Small intestine (tissue), 7 donors: ENCODE measurements at regions not wholly inside any gene's neighbourhood (a gene's known extent, or its start where the extent isn't known, plus 50 kb on each side); places are given as distances from the start of the nearest gene placed in this dataset.

Source experiments
- DNase-seq, 2 donors: peaks; one replicate each; pipeline versions ENCODE4 v3.0.0 to v3.0.0-alpha.2; 2013
- FAIRE-seq: peaks from 2 replicates; lab custom pipeline; 2012; peaks lifted over from hg19 to GRCh38; lab: Jason Lieb, UNC
- H3K27ac ChIP-seq, 3 donors: one replicate each; pipeline ENCODE4 v1.5.1; 2013; ENCODE audit warnings: low read length in 2 of 3, mild to moderate bottlenecking in 2 of 3, control low read depth in 1 of 3, inconsistent platforms in 1 of 3, low read depth in 1 of 3, moderate library complexity in 1 of 3
- H3K27me3 ChIP-seq, 3 donors: one replicate each; pipeline ENCODE4 v1.6.1; 2013; ENCODE audit warnings: low read length in 3 of 3, inconsistent platforms in 1 of 3; ENCODE audit not compliant: control insufficient read depth in 3 of 3, insufficient read depth in 3 of 3
- H3K36me3 ChIP-seq, 3 donors: one replicate each; pipeline ENCODE4 v1.6.1; 2013; ENCODE audit warnings: low read length in 3 of 3, inconsistent platforms in 1 of 3, low read depth in 1 of 3, mild to moderate bottlenecking in 1 of 3, moderate library complexity in 1 of 3; ENCODE audit not compliant: control insufficient read depth in 3 of 3, insufficient read depth in 2 of 3
- H3K4me1 ChIP-seq, 3 donors: one replicate each; pipeline ENCODE4 v1.6.1; 2013; ENCODE audit warnings: low read length in 2 of 3, inconsistent platforms in 1 of 3, low read depth in 1 of 3, mild to moderate bottlenecking in 1 of 3, moderate library complexity in 1 of 3; ENCODE audit not compliant: control insufficient read depth in 3 of 3, insufficient read depth in 2 of 3
- H3K4me3 ChIP-seq, 3 donors: one replicate each; pipeline ENCODE4 v1.5.1; 2013; ENCODE audit warnings: low read length in 3 of 3, control low read depth in 1 of 3, inconsistent platforms in 1 of 3, low read depth in 1 of 3, mild to moderate bottlenecking in 1 of 3, moderate library complexity in 1 of 3
- H3K9me3 ChIP-seq, 2 donors: one replicate each; pipeline ENCODE4 v1.6.1; 2013; ENCODE audit warnings: low read depth in 1 of 2, low read length in 1 of 2; ENCODE audit not compliant: control insufficient read depth in 2 of 2, insufficient read depth in 1 of 2
- WGBS, 3 donors: extraction: QIAGEN DNeasy Blood & Tissue Kit; methylation state at CpG; one replicate each; pipeline ENCODE4 v1.1.7; 2013; 5-methylcytosine and 5-hydroxymethylcytosine counted together
- donor health status: healthy with polysubstance abuse.
- donor health status: control.
- donor health status: control.
- donor health status: Bipolar disorder and iron deficiency.
- donor health status: healthy.

- H3K4me1 ChIP-seq = no peaks in the 10 kb centered on the region
- no peak overlapping the region for H3K27ac ChIP-seq
- H3K4me3 ChIP-seq = no peak overlapping the region
- H3K36me3 ChIP-seq = no peaks in the 10 kb centered on the region
- 66 to 86% (median 84%) methylated on average over 17 of the region's 17 CpGs for WGBS, 3 donors
- FAIRE-seq (no peak), DNase-seq (no peak)
- H3K27me3 ChIP-seq = peaks cover 3 to 45% (median 15%) of the 10 kb centered on the region in 3 donors
- H3K9me3 ChIP-seq = peaks cover 0 to 4% of the 10 kb centered on the region in 2 donors
These were observed 188.7 kb downstream of the EMX2 start for GRCh38 chr10:117731121-117731791.

GRCh38 chr10:117734731-117735405 is 192.3 kb downstream of the EMX2 start:
- Histone ChIP-seq H3K9me3 (no peaks in the 10 kb centered on the region), H3K27ac (no peak overlapping the region), H3K4me3 (no peak overlapping the region), H3K27me3 (peaks cover 3 to 44% (median 15%) of the 10 kb centered on the region in 3 donors), H3K36me3 (no peaks in the 10 kb centered on the region), H3K4me1 (no peaks in the 10 kb centered on the region)
- WGBS, 3 donors = 7 to 32% (median 16%) methylated on average over 40 to 48 of the region's 48 CpGs
- peak in 1 of 2 donors; percentile 21 for DNase-seq
- FAIRE-seq = no peak

- no peaks in the 10 kb centered on the region for H3K4me1 ChIP-seq
- H3K9me3 ChIP-seq = no peaks in the 10 kb centered on the region
- no peak for FAIRE-seq
- peaks cover 3 to 34% (median 15%) of the 10 kb centered on the region in 3 donors for H3K27me3 ChIP-seq
- no peaks in the 10 kb centered on the region for H3K36me3 ChIP-seq
- 25 to 53% (median 32%) methylated on average over 7 of the region's 7 CpGs for WGBS, 3 donors
- peak in 1 of 2 donors; percentile 35 for DNase-seq
- H3K27ac ChIP-seq = no peak overlapping the region
- no peak overlapping the region for H3K4me3 ChIP-seq
These were observed 194.1 kb downstream of the EMX2 start for GRCh38 chr10:117736655-117737054.

- WGBS, 3 donors = 84 to 91% (median 90%) methylated on average over 1 of the region's 1 CpG
- Histone ChIP-seq H3K4me1 (no peaks in the 10 kb centered on the region), H3K9me3 (no peaks in the 10 kb centered on the region), H3K4me3 (no peak overlapping the region), H3K27me3 (peaks cover 0 to 22% (median 7%) of the 10 kb centered on the region in 3 donors), H3K27ac (no peak overlapping the region), H3K36me3 (no peaks in the 10 kb centered on the region)
- DNase-seq = no peak
- FAIRE-seq = no peak
These were observed 197.5 kb downstream of the EMX2 start for GRCh38 chr10:117740088-117740487.

- Histone ChIP-seq H3K27me3 (peaks cover 0 to 16% (median under 1%) of the 10 kb centered on the region in 3 donors), H3K4me3 (no peak overlapping the region), H3K36me3 (no peaks in the 10 kb centered on the region), H3K9me3 (no peaks in the 10 kb centered on the region), H3K4me1 (no peaks in the 10 kb centered on the region), H3K27ac (no peak overlapping the region)
- 58 to 79% (median 73%) methylated on average over 6 of the region's 6 CpGs for WGBS, 3 donors
- FAIRE-seq = no peak
- no peak for DNase-seq
These were observed 198.2 kb downstream of the EMX2 start for GRCh38 chr10:117740691-117741222.

- H3K4me1 ChIP-seq = no peaks in the 10 kb centered on the region
- WGBS, 3 donors = 80 to 82% (median 82%) methylated on average over 4 of the region's 4 CpGs
- no peak overlapping the region for H3K4me3 ChIP-seq
- DNase-seq = no peak
- no peak overlapping the region for H3K27ac ChIP-seq
- peaks cover 0 to 5% of the 10 kb centered on the region in 2 donors for H3K9me3 ChIP-seq
- FAIRE-seq = no peak
- H3K36me3 ChIP-seq = no peaks in the 10 kb centered on the region
- H3K27me3 ChIP-seq = peaks cover 0 to 8% (median 0%) of the 10 kb centered on the region in 3 donors
These were observed 199.0 kb downstream of the EMX2 start for GRCh38 chr10:117741524-117741923.

- Histone ChIP-seq H3K27me3 (peaks cover 0 to 5% (median 0%) of the 10 kb centered on the region in 3 donors), H3K27ac (no peak overlapping the region), H3K9me3 (peaks cover 0 to 5% of the 10 kb centered on the region in 2 donors), H3K4me1 (no peaks in the 10 kb centered on the region), H3K36me3 (no peaks in the 10 kb centered on the region), H3K4me3 (no peak overlapping the region)
- FAIRE-seq (no peak), DNase-seq (no peak)
- 79 to 86% (median 83%) methylated on average over 7 of the region's 7 CpGs for WGBS, 3 donors
These were observed 201.0 kb downstream of the EMX2 start for GRCh38 chr10:117743509-117743908.

- Histone ChIP-seq H3K4me3 (no peak overlapping the region), H3K4me1 (no peaks in the 10 kb centered on the region), H3K27me3 (peaks cover 0 to 5% (median 0%) of the 10 kb centered on the region in 3 donors), H3K27ac (no peak overlapping the region), H3K36me3 (no peaks in the 10 kb centered on the region), H3K9me3 (peaks cover 0 to 5% of the 10 kb centered on the region in 2 donors)
- WGBS, 3 donors = 76 to 88% (median 82%) methylated on average over 2 of the region's 2 CpGs
- DNase-seq = no peak
- FAIRE-seq = no peak
These were observed 202.8 kb downstream of the EMX2 start for GRCh38 chr10:117745301-117745700.
